SK-N-SH treated with all-trans-retinoic acid at 6 μM for 48 hours (cell line): ENCODE measurements at regions not wholly inside any gene's neighbourhood (a gene's known extent, or its start where the extent isn't known, plus 50 kb on each side); places are given as distances from the start of the nearest gene placed in this dataset.
A peak's percentile ranks its signal among the peaks of the same experiment; 100 is the strongest.

Source experiments
- ATAC-seq: fragments of 200-7000 bp; cut with Tn5 transposase; 3 replicates; pipeline ENCODE4 v1.9.1; 2020; ENCODE audit warnings: mild to moderate bottlenecking, moderate library complexity
- BACH2 ChIP-seq: fragments of 250-450 bp; sonication (Bioruptor Pico); IDR thresholded peaks from 2 replicates; pipeline ENCODE4 v1.9.0; 2021; ENCODE audit warnings: mild to moderate bottlenecking, borderline replicate concordance
- CREB5 ChIP-seq: fragments of 250-450 bp; sonication (Bioruptor Pico); IDR thresholded peaks from 2 replicates; pipeline ENCODE4 v1.5.1; 2020; ENCODE audit warnings: low read depth, mild to moderate bottlenecking, moderate library complexity
- CSRNP3 ChIP-seq: fragments of 250-450 bp; sonication (Bioruptor Pico); IDR thresholded peaks from 2 replicates; pipeline ENCODE4 v1.5.1; 2021; ENCODE audit warnings: mild to moderate bottlenecking, moderate library complexity
- ESRRG ChIP-seq: fragments of 250-450 bp; sonication (Bioruptor Pico); IDR thresholded peaks from 2 replicates; pipeline ENCODE4 v1.6.1; 2021; ENCODE audit warnings: mild to moderate bottlenecking
- GLIS3 ChIP-seq: fragments of 250-450 bp; sonication (Bioruptor Pico); IDR thresholded peaks from 2 replicates; pipeline ENCODE4 v1.5.0; 2020; ENCODE audit warnings: mild to moderate bottlenecking, moderate library complexity
- ISL1 ChIP-seq: fragments of 250-450 bp; sonication (Bioruptor Pico); IDR thresholded peaks from 2 replicates; pipeline ENCODE4 v2.1.2; 2022; ENCODE audit warnings: mild to moderate bottlenecking, moderate library complexity
- PATZ1 ChIP-seq: fragments of 250-450 bp; sonication (Bioruptor Pico); IDR thresholded peaks from 2 replicates; pipeline ENCODE4 v1.8.0; 2020; ENCODE audit warnings: mild to moderate bottlenecking, moderate library complexity, borderline replicate concordance
- POU6F1 ChIP-seq: fragments of 250-450 bp; sonication (Bioruptor Pico); IDR thresholded peaks from 2 replicates; pipeline ENCODE4 v1.8.0; 2021; ENCODE audit warnings: low read depth, mild to moderate bottlenecking, moderate library complexity, borderline replicate concordance
- PPARA ChIP-seq: fragments of 250-450 bp; sonication (Bioruptor Pico); IDR thresholded peaks from 2 replicates; pipeline ENCODE4 v1.5.0; 2020; ENCODE audit warnings: mild to moderate bottlenecking, borderline replicate concordance
- RARB ChIP-seq: fragments of 250-450 bp; sonication (Bioruptor Pico); IDR thresholded peaks from 2 replicates; pipeline ENCODE4 v1.8.0; 2021; ENCODE audit warnings: mild to moderate bottlenecking, moderate library complexity
- SNAI2 ChIP-seq: fragments of 250-450 bp; sonication (Bioruptor Pico); IDR thresholded peaks from 2 replicates; pipeline ENCODE4 v1.5.0; 2020; ENCODE audit warnings: mild to moderate bottlenecking, moderate library complexity
- TCF4 ChIP-seq: fragments of 250-450 bp; sonication (Bioruptor Pico); IDR thresholded peaks from 2 replicates; pipeline ENCODE4 v1.8.0; 2021; ENCODE audit warnings: mild to moderate bottlenecking, moderate library complexity, borderline replicate concordance
- TOX ChIP-seq: fragments of 250-450 bp; sonication (Bioruptor Pico); IDR thresholded peaks from 2 replicates; pipeline ENCODE4 v1.8.0; 2021; ENCODE audit warnings: mild to moderate bottlenecking, moderate library complexity, borderline replicate concordance
- ZC3H10 ChIP-seq: fragments of 250-450 bp; sonication (Bioruptor Pico); IDR thresholded peaks from 2 replicates; pipeline ENCODE4 v1.5.1; 2021; ENCODE audit warnings: mild to moderate bottlenecking, moderate library complexity
- ZFP3 ChIP-seq: fragments of 250-450 bp; sonication (Bioruptor Pico); IDR thresholded peaks from 2 replicates; pipeline ENCODE4 v1.5.0; 2020; ENCODE audit warnings: mild to moderate bottlenecking, moderate library complexity
- ZNF565 ChIP-seq: fragments of 450-650 bp; formaldehyde crosslinking; conservative IDR thresholded peaks from 2 replicates; pipeline ENCODE4 v1.5.0; 2020; ENCODE audit warnings: low read depth, mild to moderate bottlenecking, moderate library complexity
- ZNF70 ChIP-seq: fragments of 450-650 bp; formaldehyde crosslinking; IDR thresholded peaks from 2 replicates; pipeline ENCODE4 v1.5.0; 2020; ENCODE audit warnings: mild to moderate bottlenecking, moderate library complexity
- ZNF8 ChIP-seq: fragments of 450-650 bp; formaldehyde crosslinking; IDR thresholded peaks from 2 replicates; pipeline ENCODE4 v1.5.0; 2020; ENCODE audit warnings: mild to moderate bottlenecking, moderate library complexity

GRCh38 chr21:27291006-27291405, 324.1 kb upstream of the ADAMTS5 start:
- ATAC-seq: no peak; the same call in 2 of the 3 replicates
- TF ChIP-seq ISL1 (CRISPR knock-in tag) (peak; percentile 60), ZNF8 (no peak), ZNF70 (no peak)
- TF ChIP-seq, all 23 proteins: peak for 1

GRCh38 chr21:27290028-27290427, 323.1 kb upstream of the ADAMTS5 start:
- TF ChIP-seq ESRRG: no peak
- TF ChIP-seq PPARA (CRISPR knock-in tag): no peak
- no peak for TF ChIP-seq ZNF8
- no peak for TF ChIP-seq CREB5 (CRISPR knock-in tag)
- TF ChIP-seq ISL1 (CRISPR knock-in tag): peak; percentile 74
- no peak for TF ChIP-seq POU6F1 (CRISPR knock-in tag)
- TF ChIP-seq BACH2: no peak
- ATAC-seq: no peak

GRCh38 chr21:27286760-27287159, 319.9 kb upstream of the ADAMTS5 start:
- TF ChIP-seq TCF4 (CRISPR knock-in tag) (no peak), ZFP3 (CRISPR knock-in tag) (no peak), CREB5 (CRISPR knock-in tag) (no peak)
- no peak for ATAC-seq

GRCh38 chr21:27277110-27277509, 310.2 kb upstream of the ADAMTS5 start:
- TF ChIP-seq CREB5 (CRISPR knock-in tag) (no peak), PATZ1 (CRISPR knock-in tag) (no peak), ZC3H10 (no peak), TOX (CRISPR knock-in tag) (no peak), GLIS3 (CRISPR knock-in tag) (no peak), ESRRG (no peak)
- ATAC-seq: no peak

- ATAC-seq: peak; percentile 92
- no peak for TF ChIP-seq CSRNP3 (CRISPR knock-in tag)
- TF ChIP-seq SNAI2 (CRISPR knock-in tag): no peak
- no peak for TF ChIP-seq RARB (CRISPR knock-in tag)
- TF ChIP-seq TOX (CRISPR knock-in tag): peak; percentile 39; the same call in 1 of the 2 replicates
- no peak for TF ChIP-seq ZNF565 (CRISPR knock-in tag)
- TF ChIP-seq ZNF8: no peak
- TF ChIP-seq ISL1 (CRISPR knock-in tag): peak; percentile 70
- TF ChIP-seq PATZ1 (CRISPR knock-in tag): no peak
- no peak for TF ChIP-seq BACH2
- TF ChIP-seq, all 23 proteins: peak for 2
Measured at GRCh38 chr21:27275294-27275927, 308.5 kb upstream of the ADAMTS5 start.
